Inferior parietal cortex (tissue), 1 donor: ENCODE measurements at regions not wholly inside any gene's neighbourhood (a gene's known extent, or its start where the extent isn't known, plus 50 kb on each side); places are given as distances from the start of the nearest gene placed in this dataset.

Experiments used
- DNase-seq: peaks from one replicate; pipeline ENCODE4 v3.0.0-alpha.2; 2016; ENCODE audit errors: extremely low spot score

DNA sequence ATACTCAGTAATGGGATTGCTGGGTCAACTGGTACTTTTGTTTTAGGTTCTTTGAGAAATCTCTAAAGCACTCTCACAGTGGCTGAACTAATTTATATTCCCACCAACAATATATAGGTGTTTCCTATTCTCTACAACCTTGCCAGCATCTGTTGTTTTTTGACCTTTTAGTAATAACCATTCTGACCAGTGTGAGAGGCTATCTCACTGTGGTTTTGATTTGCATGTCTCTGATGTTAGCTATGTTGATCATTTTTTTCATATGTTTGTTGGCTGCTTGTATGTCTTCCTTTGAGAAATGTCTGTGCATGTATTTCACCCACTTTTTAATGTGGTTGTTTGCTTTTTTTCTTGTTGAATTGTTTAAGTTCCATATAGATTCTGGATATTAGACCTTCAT is 98.2 kb upstream of the DCBLD2 start:
- DNase-seq: no peak

DNA sequence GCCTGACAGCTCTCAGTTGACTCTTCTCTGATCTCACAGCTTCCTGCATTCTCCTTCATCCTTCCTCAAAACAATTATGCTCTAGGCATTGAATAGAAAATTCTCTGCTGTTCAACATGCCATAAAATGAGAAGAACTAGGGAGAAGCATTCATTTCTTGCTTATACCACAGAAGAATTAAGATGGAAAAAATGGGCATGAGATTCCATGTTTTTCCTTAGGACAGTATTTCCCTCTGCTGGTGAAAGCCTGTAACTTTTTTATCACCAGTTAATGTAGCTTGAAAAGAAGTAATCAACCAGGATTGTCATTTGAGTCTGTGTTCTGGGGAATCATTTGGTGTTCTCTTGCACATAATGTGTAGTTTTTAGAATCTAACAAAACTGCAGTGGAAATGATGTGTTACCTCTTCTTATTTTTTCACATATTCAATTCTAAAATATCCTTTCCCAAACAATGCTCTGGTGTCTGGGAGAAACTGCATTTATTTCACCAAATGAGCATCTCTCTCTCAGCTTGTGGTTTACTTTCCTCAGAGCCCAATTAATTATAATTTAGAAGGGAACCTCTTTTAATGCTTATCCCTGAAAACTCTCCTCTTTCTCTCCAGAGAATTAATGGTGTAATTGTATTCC is 92.8 kb upstream of the DCBLD2 start:
- peak; percentile 70 for DNase-seq

DNA sequence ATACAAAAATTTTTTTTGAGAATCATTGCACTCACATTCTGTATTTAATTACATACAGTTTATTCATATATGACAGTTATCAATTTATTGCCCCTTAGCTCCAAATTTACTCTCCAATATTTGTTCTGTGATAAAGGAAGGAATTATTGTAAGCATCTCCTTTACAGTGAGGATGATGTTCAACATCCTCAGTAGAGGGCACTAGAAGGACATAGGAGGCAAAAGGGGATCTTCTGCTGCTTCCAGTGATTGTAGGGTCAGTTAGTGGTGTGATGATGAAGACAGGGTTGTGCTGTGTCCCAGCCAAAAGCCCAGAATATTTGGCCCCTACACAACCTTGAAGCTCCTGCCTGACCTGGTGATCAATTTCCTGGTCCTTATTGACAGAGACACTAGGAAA is 89.9 kb upstream of the DCBLD2 start:
- DNase-seq: no peak

GRCh38 chr3:98990657-98991056 is 89.2 kb upstream of the DCBLD2 start:
- no peak for DNase-seq

- no peak for DNase-seq
Measured at GRCh38 chr3:98986073-98986472, 84.6 kb upstream of the DCBLD2 start.

GRCh38 chr3:98985431-98985830 is 83.9 kb upstream of the DCBLD2 start:
- no peak for DNase-seq

- DNase-seq: no peak
Measured at GRCh38 chr3:98984024-98984423, 82.5 kb upstream of the DCBLD2 start.

GRCh38 chr3:98982351-98982750 is 80.9 kb upstream of the DCBLD2 start:
- DNase-seq: no peak

DNA sequence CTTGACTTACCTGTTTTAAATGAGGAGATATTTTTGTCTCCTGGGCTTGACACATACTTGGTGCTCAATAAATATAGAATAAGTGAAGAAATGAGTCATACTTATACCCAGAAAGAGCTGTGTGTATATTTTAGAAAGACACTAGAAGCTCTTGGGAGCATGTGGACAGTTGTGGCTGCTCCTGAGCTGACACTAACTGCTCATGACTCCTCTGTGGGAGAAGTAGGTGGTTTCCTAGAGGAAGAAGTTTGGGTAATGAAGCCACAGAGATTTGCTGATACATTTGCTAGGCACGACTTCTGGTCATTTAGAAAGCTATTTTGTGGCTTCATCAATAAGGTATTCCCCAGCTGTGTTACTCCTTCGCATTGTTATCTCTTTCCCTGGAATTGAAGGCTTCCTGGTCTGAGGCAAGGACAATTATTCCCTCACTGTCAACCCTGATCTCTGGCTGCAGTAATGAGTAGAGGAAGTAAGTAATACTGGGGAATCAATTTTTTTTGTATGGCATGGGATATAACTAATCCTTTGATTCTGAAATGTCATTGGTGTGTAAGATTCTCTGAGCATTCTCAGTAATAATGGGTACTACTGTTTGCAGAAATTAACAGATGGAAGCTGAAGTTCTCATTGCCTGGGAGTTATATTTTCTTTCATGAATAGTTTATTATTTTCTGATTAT is 79.6 kb upstream of the DCBLD2 start:
- DNase-seq: no peak

DNA sequence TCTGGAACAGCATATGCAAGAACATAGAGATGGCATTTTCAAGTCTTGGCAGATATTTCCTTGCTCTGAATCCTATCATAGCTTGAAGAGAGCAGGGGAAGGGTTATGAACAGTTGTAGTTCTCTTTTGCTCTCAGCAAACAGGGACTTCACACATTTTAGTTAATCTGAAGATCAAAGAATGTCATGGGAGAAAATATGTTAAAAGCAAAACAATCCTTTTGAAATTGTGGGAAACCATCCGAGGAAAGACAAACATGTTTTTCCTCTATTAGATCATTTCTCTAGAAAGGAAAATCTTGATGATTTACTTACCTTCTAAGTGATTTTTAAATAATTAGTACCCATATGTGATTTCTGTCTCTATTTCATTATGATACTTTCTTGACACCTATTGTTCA is 77.8 kb upstream of the DCBLD2 start:
- DNase-seq: no peak

GRCh38 chr3:98978068-98978811 is 76.7 kb upstream of the DCBLD2 start:
- DNase-seq: no peak

- no peak for DNase-seq
Measured at GRCh38 chr3:98977520-98977919, 76.0 kb upstream of the DCBLD2 start.

GRCh38 chr3:98974442-98974841 is 72.9 kb upstream of the DCBLD2 start:
- no peak for DNase-seq

- DNase-seq: no peak
Measured at GRCh38 chr3:98972720-98973119, 71.2 kb upstream of the DCBLD2 start.

DNA sequence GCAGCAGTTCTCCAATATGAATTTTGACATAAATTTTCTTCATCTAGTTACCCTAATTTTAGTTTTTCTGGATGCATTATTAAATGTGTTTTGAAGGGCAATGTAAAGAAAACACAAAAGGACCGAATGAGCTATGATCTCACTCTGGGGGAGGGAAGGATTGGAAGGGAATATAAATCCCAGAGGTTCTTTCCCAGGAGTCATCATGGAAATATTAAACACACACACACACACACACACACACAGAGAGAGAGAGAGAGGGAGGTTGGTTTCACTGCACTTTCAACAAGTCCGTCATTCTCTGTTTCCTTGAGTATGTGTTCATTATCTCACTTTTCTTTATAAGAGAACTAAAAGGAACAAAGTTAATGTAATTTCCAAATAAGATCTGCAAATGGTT is 70.7 kb upstream of the DCBLD2 start:
- no peak for DNase-seq

GRCh38 chr3:98971169-98971681 is 69.7 kb upstream of the DCBLD2 start:
- no peak for DNase-seq

GRCh38 chr3:98969295-98969694 is 67.8 kb upstream of the DCBLD2 start:
- no peak for DNase-seq

- no peak for DNase-seq
Measured at GRCh38 chr3:98968824-98969223, 67.3 kb upstream of the DCBLD2 start.

- DNase-seq: no peak
Measured at GRCh38 chr3:98968347-98968746, 66.9 kb upstream of the DCBLD2 start.

- no peak for DNase-seq
Measured at GRCh38 chr3:98967758-98968157, 66.3 kb upstream of the DCBLD2 start.

- no peak for DNase-seq
Measured at GRCh38 chr3:98966862-98967546, 65.5 kb upstream of the DCBLD2 start.

- no peak for DNase-seq
Measured at GRCh38 chr3:98966434-98966833, 64.9 kb upstream of the DCBLD2 start.
